Fibroblast of the conjunctiva (primary cell): ENCODE measurements at regions not wholly inside any gene's neighbourhood (a gene's known extent, or its start where the extent isn't known, plus 50 kb on each side); places are given as distances from the start of the nearest gene placed in this dataset.

Source experiments
- DNase-seq: peaks from one replicate; pipeline ENCODE4 v3.0.0-alpha.2; 2010; ENCODE audit warnings: low read depth

DNA sequence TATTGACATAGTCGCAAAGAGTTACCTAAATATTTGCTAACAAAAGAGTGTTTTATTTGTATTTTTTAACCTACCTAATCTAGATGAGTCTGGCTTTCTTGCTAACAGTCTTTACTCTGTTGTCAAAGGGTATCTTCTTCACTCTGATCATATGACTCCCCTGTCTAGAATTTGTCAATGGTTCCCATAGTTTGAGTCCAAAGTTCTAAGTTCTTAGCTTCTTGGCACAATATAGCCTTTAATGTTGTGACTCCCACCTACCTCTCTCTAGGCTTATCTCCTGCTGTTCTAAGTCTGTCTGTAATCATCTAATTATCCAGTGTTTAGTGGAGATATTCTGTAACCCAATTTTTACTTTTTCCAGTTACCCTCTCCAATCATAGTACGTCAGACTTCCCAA lies 104.3 kb upstream of the PDE3A start:
- DNase-seq: no peak

GRCh38 chr12:20264608-20265114 lies 103.7 kb upstream of the PDE3A start:
- no peak for DNase-seq

GRCh38 chr12:20268121-20268732 lies 100.1 kb upstream of the PDE3A start:
- DNase-seq: no peak

DNA sequence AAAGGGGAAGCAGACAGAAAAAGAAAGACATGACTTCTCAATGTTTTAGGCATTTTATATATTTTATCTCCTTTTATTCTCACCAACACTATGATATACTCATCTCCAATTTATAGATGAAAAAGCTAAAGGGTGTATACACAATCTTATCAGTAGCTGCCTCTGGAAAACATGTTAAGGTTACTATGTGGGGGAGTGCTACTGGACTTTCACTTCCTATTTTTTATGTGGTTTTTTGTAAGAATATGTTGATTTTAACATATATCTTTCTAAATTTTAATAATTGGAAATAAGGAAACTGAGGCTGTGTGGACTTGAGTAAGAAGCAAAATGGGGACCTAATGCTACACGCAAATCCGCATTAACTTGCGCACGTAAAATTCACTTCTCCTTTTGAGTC lies 99.6 kb upstream of the PDE3A start:
- no peak for DNase-seq

DNA sequence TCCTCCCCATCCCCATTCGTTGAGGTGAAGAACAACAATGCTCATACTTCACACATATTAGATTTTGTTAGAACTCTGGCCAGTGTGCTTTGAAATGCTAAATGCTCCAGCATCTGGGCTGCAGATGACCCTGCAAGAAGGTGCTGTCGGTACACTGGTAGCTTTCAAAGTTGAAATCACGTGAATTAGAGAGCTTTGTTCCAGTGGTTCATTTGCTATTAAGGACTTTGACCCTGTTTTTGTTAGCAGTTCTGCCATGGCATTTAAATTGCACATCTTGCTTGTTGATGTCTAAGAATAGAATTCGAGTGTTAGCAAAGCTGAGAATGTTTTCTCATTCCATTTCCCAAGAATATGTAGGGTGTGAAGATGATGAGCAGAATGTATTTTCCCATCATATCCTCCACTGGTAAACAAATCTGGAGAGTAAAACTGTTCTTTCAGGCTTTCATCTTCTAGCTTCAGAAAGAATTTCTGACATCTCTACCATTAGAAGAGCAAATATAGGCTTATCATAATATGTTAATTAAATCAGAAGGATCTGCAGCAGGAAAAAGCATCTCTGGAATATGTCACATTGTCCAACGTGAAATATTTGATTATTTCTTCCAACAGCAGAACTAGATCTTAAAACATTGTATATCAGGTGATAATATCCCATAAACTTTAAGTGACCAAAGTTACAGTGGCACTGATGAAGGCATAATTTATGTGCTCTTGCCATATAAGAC lies 98.8 kb upstream of the PDE3A start:
- no peak for DNase-seq

DNA sequence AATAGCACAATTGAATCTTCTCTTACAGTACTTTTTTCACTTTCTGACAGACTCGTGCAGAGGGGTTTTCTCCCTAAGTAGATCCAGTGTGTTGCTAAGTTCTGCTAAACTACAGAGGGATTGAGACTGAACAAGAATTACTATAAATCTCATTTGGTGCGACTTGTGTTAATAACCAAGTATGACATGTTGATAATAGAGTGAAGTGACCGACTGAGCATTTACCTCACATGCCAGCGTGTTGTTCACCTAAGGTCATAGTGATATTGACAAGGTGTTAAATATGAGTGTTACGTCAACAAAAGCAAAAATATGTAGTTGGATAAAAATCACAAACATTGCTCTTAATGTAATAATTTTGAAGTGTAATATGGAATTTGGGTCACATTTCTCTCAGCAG lies 97.8 kb upstream of the PDE3A start:
- no peak for DNase-seq

GRCh38 chr12:20272161-20272560 lies 96.2 kb upstream of the PDE3A start:
- DNase-seq: no peak

DNA sequence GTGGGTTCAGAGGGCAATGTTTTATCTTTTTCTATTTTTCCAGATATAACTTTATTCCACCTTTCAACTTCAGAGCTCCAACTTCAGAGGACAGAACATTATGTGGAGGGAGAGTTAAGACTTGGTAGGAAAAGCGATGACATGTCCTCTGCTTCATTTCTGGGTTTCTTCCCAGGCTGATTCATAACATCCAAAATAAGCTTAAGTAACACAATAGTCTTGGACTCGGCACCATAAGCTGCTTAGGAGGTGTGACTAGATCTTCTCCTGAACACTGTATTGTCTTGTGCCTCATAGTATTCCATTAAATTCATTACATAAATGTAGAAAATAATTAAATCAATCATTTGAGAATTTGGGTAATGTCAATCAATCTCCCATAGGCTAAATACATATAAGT lies 95.5 kb upstream of the PDE3A start:
- no peak for DNase-seq

GRCh38 chr12:20274008-20274407 lies 94.3 kb upstream of the PDE3A start:
- no peak for DNase-seq

- no peak for DNase-seq
Measured at GRCh38 chr12:20278276-20278675, 90.1 kb upstream of the PDE3A start.

DNA sequence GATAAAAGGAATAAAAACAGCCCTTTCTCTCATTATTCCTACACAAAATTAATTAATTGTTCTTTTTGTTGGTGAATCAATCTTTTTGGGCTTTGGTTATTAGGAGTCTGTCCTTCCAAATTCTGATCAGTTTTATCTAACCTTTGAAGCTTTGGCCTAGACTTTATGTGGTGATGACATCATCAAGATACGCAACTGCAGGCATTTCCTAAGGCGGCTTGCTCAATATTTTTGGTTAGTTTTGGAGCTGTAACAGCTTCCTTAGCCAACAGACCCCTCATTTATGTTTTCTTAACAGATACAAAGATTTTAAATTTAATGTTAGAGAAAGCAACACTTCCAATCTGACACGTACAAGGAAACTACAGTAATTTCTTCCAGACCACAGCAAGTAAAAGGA lies 87.8 kb upstream of the PDE3A start:
- DNase-seq: no peak

- DNase-seq: no peak
Measured at GRCh38 chr12:20282401-20282800, 85.9 kb upstream of the PDE3A start.

- no peak for DNase-seq
Measured at GRCh38 chr12:20283482-20283881, 84.9 kb upstream of the PDE3A start.

DNA sequence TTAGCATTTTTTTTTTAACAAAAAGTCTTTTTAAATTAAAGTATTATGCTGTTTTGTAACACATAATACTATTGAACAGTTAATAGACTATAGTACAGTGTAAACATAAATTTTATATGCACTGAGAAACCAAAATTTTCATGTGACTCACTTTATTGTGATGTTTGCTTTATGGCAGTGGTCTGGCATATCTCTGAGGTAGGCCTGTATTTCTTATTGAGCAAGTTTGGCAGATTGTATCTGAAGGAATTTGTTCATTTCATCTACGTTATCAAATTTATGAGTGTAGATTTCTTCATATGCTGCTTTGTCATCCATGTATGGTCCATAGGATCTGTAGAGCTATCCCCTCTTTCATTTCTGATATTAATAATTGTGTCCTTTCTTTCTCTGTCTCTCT lies 78.8 kb upstream of the PDE3A start:
- DNase-seq: no peak

- no peak for DNase-seq
Measured at GRCh38 chr12:20300457-20300856, 67.9 kb upstream of the PDE3A start.

- DNase-seq: no peak
Measured at GRCh38 chr12:20305470-20305869, 62.9 kb upstream of the PDE3A start.

DNA sequence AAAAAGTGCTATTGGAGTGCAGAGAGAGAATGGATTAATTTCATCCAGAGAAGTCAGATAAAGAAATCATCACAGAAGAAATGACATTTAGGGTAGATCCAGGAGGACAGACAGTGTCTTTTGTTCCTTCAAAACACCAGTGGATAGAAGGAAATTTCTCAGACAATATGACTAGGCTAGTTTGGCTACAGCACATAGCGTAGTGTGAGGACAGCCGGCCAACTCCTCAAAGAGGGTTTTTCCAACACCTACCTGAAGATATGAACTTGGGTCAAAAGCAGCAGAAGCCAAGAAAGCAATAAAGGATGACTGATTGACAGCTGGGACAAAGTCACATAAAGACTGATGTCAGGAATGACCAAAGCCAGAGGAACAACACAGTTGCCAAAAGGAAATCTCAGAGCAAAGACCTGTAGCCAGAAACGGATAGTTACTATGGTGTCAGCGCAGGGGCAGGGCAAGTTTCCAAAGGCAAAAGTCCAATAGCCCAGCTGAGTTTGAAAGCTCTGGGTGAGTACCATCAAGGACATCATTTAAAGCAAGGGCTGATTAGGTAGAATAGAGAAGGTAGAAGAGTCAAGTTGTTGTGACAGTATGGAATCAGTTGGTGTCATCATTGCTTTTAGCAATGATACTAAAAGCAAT lies 58.7 kb upstream of the PDE3A start:
- no peak for DNase-seq

GRCh38 chr12:20314328-20314727 lies 54.0 kb upstream of the PDE3A start:
- DNase-seq: peak; percentile 33

GRCh38 chr12:20317554-20317953 lies 50.8 kb upstream of the PDE3A start:
- no peak for DNase-seq
